Smooth muscle cell (in vitro differentiated cells): ENCODE measurements at regions not wholly inside any gene's neighbourhood (a gene's known extent, or its start where the extent isn't known, plus 50 kb on each side); places are given as distances from the start of the nearest gene placed in this dataset.

ENCODE experiments used
- DNase-seq: peaks from one replicate; lab custom pipeline; 2025; ENCODE audit not compliant: unreplicated experiment; lab: John Stamatoyannopoulos, UW
- H2AFZ ChIP-seq: fragments of 200-600 bp; sonication (generic); 2 replicates; pipeline ENCODE4 v1.6.0; 2016; ENCODE audit warnings: antibody characterized with exemption, low read depth, mild to moderate bottlenecking
- H3F3A ChIP-seq: fragments of 200-600 bp; sonication (generic); 2 replicates; pipeline ENCODE4 v1.6.0; 2017; ENCODE audit warnings: antibody characterized with exemption, low read depth
- H3K27ac ChIP-seq: fragments of 200-600 bp; sonication (generic); 2 replicates; pipeline ENCODE4 v1.5.1; 2016; ENCODE audit warnings: low read depth, mild to moderate bottlenecking
- H3K27me3 ChIP-seq: fragments of 200-600 bp; sonication (generic); 2 replicates; pipeline ENCODE4 v1.6.1; 2016; ENCODE audit warnings: low read depth, mild to moderate bottlenecking
- H3K36me3 ChIP-seq: fragments of 200-600 bp; sonication (generic); 2 replicates; pipeline ENCODE4 v1.5.1; 2016; ENCODE audit warnings: low read depth
- H3K4me1 ChIP-seq: fragments of 200-600 bp; sonication (generic); 2 replicates; pipeline ENCODE4 v1.5.1; 2016; ENCODE audit warnings: low read depth
- H3K4me2 ChIP-seq: fragments of 200-600 bp; sonication (generic); 2 replicates; pipeline ENCODE4 v1.6.0; 2016; ENCODE audit warnings: mild to moderate bottlenecking
- H3K4me3 ChIP-seq: fragments of 200-600 bp; sonication (generic); 2 replicates; pipeline ENCODE4 v1.5.1; 2016; ENCODE audit warnings: mild to moderate bottlenecking
- H3K79me2 ChIP-seq: fragments of 200-600 bp; sonication (generic); 2 replicates; pipeline ENCODE4 v1.6.0; 2016; ENCODE audit warnings: low read depth, mild to moderate bottlenecking
- H3K9ac ChIP-seq: fragments of 200-600 bp; sonication (generic); 2 replicates; pipeline ENCODE4 v1.6.0; 2016; ENCODE audit warnings: low read depth
- H3K9me3 ChIP-seq: fragments of 200-600 bp; sonication (generic); replicated peaks from 2 replicates; pipeline ENCODE4 v1.5.1; 2016; ENCODE audit warnings: low read depth
- H4K20me1 ChIP-seq: fragments of 200-600 bp; sonication (generic); 2 replicates; pipeline ENCODE4 v1.6.0; 2016; ENCODE audit warnings: low read depth
- WGBS: methylation state at CpG from one replicate; pipeline ENCODE4 v1.1.7; 2016; ENCODE audit warnings: low lambda C conversion rate; 5-methylcytosine and 5-hydroxymethylcytosine counted together
- TF ChIP-seq, protein P1 (sequence below): fragments of 200-600 bp; sonication (generic); IDR thresholded peaks from 2 replicates; pipeline ENCODE4 v1.5.1; 2017; ENCODE audit warnings: borderline replicate concordance, mild to moderate bottlenecking, antibody characterized with exemption; ENCODE audit not compliant: insufficient read depth, poor library complexity, severe bottlenecking

DNA sequence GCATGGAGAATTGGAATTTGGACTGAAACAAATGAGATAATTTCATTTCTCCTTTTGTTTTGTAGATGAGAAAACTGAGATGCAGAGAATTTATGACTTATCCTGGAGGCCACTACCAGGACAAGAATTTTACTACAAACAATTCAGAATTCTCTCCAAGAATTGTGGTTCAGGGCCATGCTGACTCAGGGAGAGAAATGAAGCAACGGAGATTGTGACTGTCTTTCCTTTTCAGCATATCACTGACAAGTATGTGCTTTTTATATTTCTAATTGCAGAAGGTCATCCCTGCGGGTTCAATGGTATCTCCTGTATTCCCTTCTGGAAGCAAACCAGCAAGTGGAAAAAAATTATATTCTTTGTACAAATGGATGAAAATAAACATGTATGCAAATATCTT lies 170.8 kb upstream of the MITF start:
- Histone ChIP-seq H3K4me2 (no peak overlapping the region), H3K27ac (no peak overlapping the region), H2AFZ (no peak overlapping the region), H4K20me1 (no peaks in the 10 kb centered on the region), H3F3A (no peaks in the 10 kb centered on the region), H3K27me3 (peaks cover 8% of the 10 kb centered on the region), H3K4me1 (no peaks in the 10 kb centered on the region), H3K4me3 (no peak overlapping the region), H3K9ac (no peak overlapping the region), H3K36me3 (no peaks in the 10 kb centered on the region), H3K79me2 (no peaks in the 10 kb centered on the region), H3K9me3 (no peaks in the 10 kb centered on the region)
- WGBS = 61% methylated on average over 2 of the region's 2 CpGs
- TF ChIP-seq, protein P1, sequence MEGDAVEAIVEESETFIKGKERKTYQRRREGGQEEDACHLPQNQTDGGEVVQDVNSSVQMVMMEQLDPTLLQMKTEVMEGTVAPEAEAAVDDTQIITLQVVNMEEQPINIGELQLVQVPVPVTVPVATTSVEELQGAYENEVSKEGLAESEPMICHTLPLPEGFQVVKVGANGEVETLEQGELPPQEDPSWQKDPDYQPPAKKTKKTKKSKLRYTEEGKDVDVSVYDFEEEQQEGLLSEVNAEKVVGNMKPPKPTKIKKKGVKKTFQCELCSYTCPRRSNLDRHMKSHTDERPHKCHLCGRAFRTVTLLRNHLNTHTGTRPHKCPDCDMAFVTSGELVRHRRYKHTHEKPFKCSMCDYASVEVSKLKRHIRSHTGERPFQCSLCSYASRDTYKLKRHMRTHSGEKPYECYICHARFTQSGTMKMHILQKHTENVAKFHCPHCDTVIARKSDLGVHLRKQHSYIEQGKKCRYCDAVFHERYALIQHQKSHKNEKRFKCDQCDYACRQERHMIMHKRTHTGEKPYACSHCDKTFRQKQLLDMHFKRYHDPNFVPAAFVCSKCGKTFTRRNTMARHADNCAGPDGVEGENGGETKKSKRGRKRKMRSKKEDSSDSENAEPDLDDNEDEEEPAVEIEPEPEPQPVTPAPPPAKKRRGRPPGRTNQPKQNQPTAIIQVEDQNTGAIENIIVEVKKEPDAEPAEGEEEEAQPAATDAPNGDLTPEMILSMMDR = no peak
- DNase-seq = no peak

DNA sequence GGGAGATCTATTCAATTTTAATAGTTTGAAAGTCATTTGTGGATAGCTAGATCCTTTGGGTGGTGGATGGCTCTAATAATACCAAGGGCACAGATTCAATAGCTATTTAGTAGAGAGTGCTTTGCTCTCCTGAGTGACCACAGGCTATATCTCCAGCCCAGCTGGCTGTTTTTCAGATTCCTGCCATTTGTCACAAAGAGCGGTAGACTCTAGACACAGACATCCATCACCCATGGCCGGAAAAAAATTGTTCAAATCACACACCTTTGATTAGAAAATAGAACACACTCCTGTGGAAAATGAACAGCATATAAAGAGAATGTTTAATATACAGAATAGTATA lies 171.6 kb upstream of the MITF start:
- no peak for DNase-seq
- no peaks in the 10 kb centered on the region for H3K9me3 ChIP-seq
- H3K9ac ChIP-seq = no peak overlapping the region
- no peaks in the 10 kb centered on the region for H3K36me3 ChIP-seq
- H3F3A ChIP-seq = no peaks in the 10 kb centered on the region
- WGBS = 98% methylated on average over 2 of the region's 2 CpGs
- no peaks in the 10 kb centered on the region for H3K79me2 ChIP-seq
- H3K27ac ChIP-seq = no peak overlapping the region
- H3K4me2 ChIP-seq = no peak overlapping the region
- no peaks in the 10 kb centered on the region for H3K4me1 ChIP-seq
- H2AFZ ChIP-seq = no peak overlapping the region
- no peaks in the 10 kb centered on the region for H4K20me1 ChIP-seq
- peaks cover 8% of the 10 kb centered on the region for H3K27me3 ChIP-seq
- TF ChIP-seq, protein P1 = no peak
- no peak overlapping the region for H3K4me3 ChIP-seq

DNA sequence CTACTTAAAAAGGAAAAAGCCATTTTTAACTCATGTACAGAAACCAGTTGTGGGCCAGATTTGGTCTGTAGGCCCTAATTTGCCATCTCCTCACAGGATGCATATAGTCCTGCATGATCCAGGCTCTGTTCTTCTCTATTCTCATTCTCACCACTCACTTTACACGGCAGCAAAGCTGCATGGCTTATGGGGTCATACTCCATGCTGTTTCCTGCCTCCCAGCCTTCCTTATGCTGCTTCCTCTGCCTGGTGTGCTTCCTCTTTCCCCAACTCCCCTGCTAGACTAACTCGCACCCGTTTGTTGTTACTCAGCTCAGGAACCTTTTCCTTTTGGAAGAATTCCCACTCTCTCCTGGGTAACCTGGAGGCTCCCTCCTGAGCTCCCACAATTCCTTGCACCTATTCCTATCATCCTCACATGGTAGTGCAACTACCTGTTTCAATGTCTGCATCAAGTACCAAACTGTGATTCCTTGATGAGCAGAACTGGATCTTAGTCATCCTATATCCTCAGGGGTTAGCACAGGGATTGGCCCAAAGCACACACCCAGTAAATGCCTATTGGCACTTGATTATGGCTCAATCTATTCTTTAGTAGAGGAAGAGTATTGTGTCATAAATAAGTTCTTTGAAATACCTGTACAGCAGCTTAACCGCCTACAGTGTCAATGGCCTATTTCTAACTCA lies 172.1 kb upstream of the MITF start:
- Histone ChIP-seq H3K9me3 (no peaks in the 10 kb centered on the region), H3K27me3 (peaks cover 8% of the 10 kb centered on the region), H3K36me3 (no peaks in the 10 kb centered on the region), H2AFZ (no peak overlapping the region), H3K4me2 (no peak overlapping the region), H3K4me3 (no peak overlapping the region), H3K4me1 (no peaks in the 10 kb centered on the region), H3F3A (no peaks in the 10 kb centered on the region), H3K79me2 (no peaks in the 10 kb centered on the region), H4K20me1 (no peaks in the 10 kb centered on the region), H3K27ac (no peak overlapping the region), H3K9ac (no peak overlapping the region)
- TF ChIP-seq, protein P1 = no peak
- WGBS = 92% methylated on average over 4 of the region's 4 CpGs
- DNase-seq = no peak

DNA sequence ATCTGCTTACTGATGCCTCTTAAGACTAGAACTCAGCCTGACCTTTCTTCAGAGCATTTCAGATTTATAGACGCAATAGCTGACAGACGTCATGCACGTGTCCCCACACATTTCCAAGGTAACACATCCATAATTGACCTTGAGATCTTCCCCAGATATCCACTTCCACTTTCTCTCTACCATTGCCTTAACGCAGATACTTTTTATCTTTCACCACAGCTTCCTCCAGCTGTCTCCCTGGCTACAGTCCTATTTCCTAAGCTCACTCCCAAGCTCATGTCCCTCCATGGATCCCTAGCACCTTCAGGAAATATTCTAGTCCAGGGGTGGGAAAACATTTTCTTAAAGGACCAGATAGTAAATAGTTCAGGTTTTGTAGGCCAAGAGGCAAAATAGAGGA lies 173.0 kb upstream of the MITF start:
- Histone ChIP-seq H2AFZ (no peak overlapping the region), H3K4me3 (no peak overlapping the region), H3K9me3 (no peaks in the 10 kb centered on the region), H3K79me2 (no peaks in the 10 kb centered on the region), H3K36me3 (no peaks in the 10 kb centered on the region), H3K27me3 (peaks cover 4% of the 10 kb centered on the region), H4K20me1 (no peaks in the 10 kb centered on the region), H3K27ac (no peak overlapping the region), H3K4me1 (no peaks in the 10 kb centered on the region), H3K9ac (no peak overlapping the region), H3K4me2 (no peak overlapping the region), H3F3A (no peaks in the 10 kb centered on the region)
- 91% methylated on average over 4 of the region's 4 CpGs for WGBS
- TF ChIP-seq, protein P1 = no peak
- DNase-seq = no peak
